ENCODE measurements at regions not wholly inside any gene's neighbourhood (a gene's known extent, or its start where the extent isn't known, plus 50 kb on each side); places are given as distances from the start of the nearest gene placed in this dataset.
"Not testable (repeated sequence)": the region's sequence is repeated elsewhere in the genome, so short reads cannot be mapped to it uniquely, and the experiment has no call there.

GRCh38 chr13:54611390-54611789 lies 1582.8 kb downstream of the OLFM4 start:
- H3K79me2 ChIP-seq (replicated peaks; ENCODE audit: insufficient read depth, low read length) = no peaks in the 10 kb centered on the region
- no peak overlapping the region for H2AFZ ChIP-seq (ENCODE audit: low read depth, low read length)
- no peaks in the 10 kb centered on the region for H4K20me1 ChIP-seq (ENCODE audit: insufficient read depth)
- no peaks in the 10 kb centered on the region for H3K36me3 ChIP-seq (ENCODE audit: insufficient read depth, low read length)
- no peaks in the 10 kb centered on the region for H3K9me3 ChIP-seq (ENCODE audit: low read length)
- H3K9me2 ChIP-seq (ENCODE audit: insufficient read depth, low read length) = no peaks in the 10 kb centered on the region
- H3K4me2 ChIP-seq (ENCODE audit: low read length) = no peak overlapping the region
- H3K27me3 ChIP-seq (ENCODE audit: insufficient read depth, low read depth, low read length) = no peaks in the 10 kb centered on the region
- H3K9ac ChIP-seq (ENCODE audit: low read length) = no peak overlapping the region
- H3K27ac ChIP-seq (ENCODE audit: low read length) = no peak overlapping the region
- no peak for TF ChIP-seq SMC3 (conservative IDR thresholded peaks at IDR 0.05; ENCODE audit: poor library complexity)
- TF ChIP-seq MXI1 (conservative IDR thresholded peaks at IDR 0.05; ENCODE audit: poor library complexity, severe bottlenecking) = no peak
- TF ChIP-seq EP300 (conservative IDR thresholded peaks at IDR 0.05; ENCODE audit: poor library complexity, severe bottlenecking) = no peak
- TF ChIP-seq TAF1 (IDR thresholded peaks at IDR 0.05; ENCODE audit: low read depth) = no peak
- TF ChIP-seq REST (IDR thresholded peaks at IDR 0.05; ENCODE audit: borderline replicate concordance) = no peak
- no peak for TF ChIP-seq EZH2 (IDR thresholded peaks at IDR 0.05; ENCODE audit: borderline replicate concordance, insufficient read depth, low read length, poor library complexity, severe bottlenecking)
- TF ChIP-seq POLR2AphosphoS5 (IDR thresholded peaks at IDR 0.05) = no peak
- no peak for TF ChIP-seq RAD21 (conservative IDR thresholded peaks at IDR 0.05)
- TF ChIP-seq CTCF (IDR thresholded peaks at IDR 0.05; ENCODE audit: poor library complexity, severe bottlenecking) = no peak
- H3K4me3 ChIP-seq (ENCODE audit: low read length) = no peak overlapping the region
- no peaks in the 10 kb centered on the region for H3F3A ChIP-seq (ENCODE audit: insufficient read depth, low read length, poor library complexity, severe bottlenecking)

- Histone ChIP-seq H3F3A (ENCODE audit: insufficient read depth, low read length, poor library complexity, severe bottlenecking) (no peaks in the 10 kb centered on the region), H3K4me3 (ENCODE audit: low read length) (no peak overlapping the region), H3K9me3 (ENCODE audit: low read length) (no peaks in the 10 kb centered on the region), H3K79me2 (replicated peaks; ENCODE audit: insufficient read depth, low read length) (no peaks in the 10 kb centered on the region), H3K9ac (ENCODE audit: low read length) (no peak overlapping the region), H2AFZ (ENCODE audit: low read depth, low read length) (no peak overlapping the region), H3K9me2 (ENCODE audit: insufficient read depth, low read length) (no peaks in the 10 kb centered on the region), H3K36me3 (ENCODE audit: insufficient read depth, low read length) (no peaks in the 10 kb centered on the region), H4K20me1 (ENCODE audit: insufficient read depth) (no peaks in the 10 kb centered on the region), H3K27me3 (ENCODE audit: insufficient read depth, low read depth, low read length) (no peaks in the 10 kb centered on the region), H3K4me2 (ENCODE audit: low read length) (no peak overlapping the region), H3K27ac (ENCODE audit: low read length) (no peak overlapping the region)
- TF ChIP-seq RAD21 (conservative IDR thresholded peaks at IDR 0.05) = no peak
- no peak for TF ChIP-seq TAF1 (IDR thresholded peaks at IDR 0.05; ENCODE audit: low read depth)
- no peak for TF ChIP-seq CTCF (IDR thresholded peaks at IDR 0.05; ENCODE audit: poor library complexity, severe bottlenecking)
- TF ChIP-seq SMC3 (conservative IDR thresholded peaks at IDR 0.05; ENCODE audit: poor library complexity) = no peak
- TF ChIP-seq EP300 (conservative IDR thresholded peaks at IDR 0.05; ENCODE audit: poor library complexity, severe bottlenecking) = no peak
- no peak for TF ChIP-seq MXI1 (conservative IDR thresholded peaks at IDR 0.05; ENCODE audit: poor library complexity, severe bottlenecking)
- TF ChIP-seq POLR2AphosphoS5 (IDR thresholded peaks at IDR 0.05) = no peak
- no peak for TF ChIP-seq EZH2 (IDR thresholded peaks at IDR 0.05; ENCODE audit: borderline replicate concordance, insufficient read depth, low read length, poor library complexity, severe bottlenecking)
- no peak for TF ChIP-seq REST (IDR thresholded peaks at IDR 0.05; ENCODE audit: borderline replicate concordance)
Measured at GRCh38 chr13:54614726-54615125, 1586.1 kb downstream of the OLFM4 start.

- H3K27me3 ChIP-seq (ENCODE audit: insufficient read depth, low read depth, low read length); H3K9ac ChIP-seq (ENCODE audit: low read length); H3K4me2 ChIP-seq (ENCODE audit: low read length); H3F3A ChIP-seq (ENCODE audit: insufficient read depth, low read length, poor library complexity, severe bottlenecking); H2AFZ ChIP-seq (ENCODE audit: low read depth, low read length); H3K36me3 ChIP-seq (ENCODE audit: insufficient read depth, low read length); H3K9me3 ChIP-seq (ENCODE audit: low read length); H3K79me2 ChIP-seq (replicated peaks; ENCODE audit: insufficient read depth, low read length); H4K20me1 ChIP-seq (ENCODE audit: insufficient read depth); H3K27ac ChIP-seq (ENCODE audit: low read length); H3K9me2 ChIP-seq (ENCODE audit: insufficient read depth, low read length); H3K4me3 ChIP-seq (ENCODE audit: low read length): not testable (repeated sequence)
Measured at GRCh38 chr13:54626504-54626903, 1597.9 kb downstream of the OLFM4 start.
